GM23338 (cell line): ENCODE measurements at regions not wholly inside any gene's neighbourhood (a gene's known extent, or its start where the extent isn't known, plus 50 kb on each side); places are given as distances from the start of the nearest gene placed in this dataset.

Experiments used
- ATAC-seq: fragments of 200-7000 bp; cut with Tn5 transposase; 3 replicates; pipeline ENCODE4 v1.9.1; 2020
- DNase-seq: peaks from one replicate; pipeline ENCODE4 v3.0.0-alpha.2; 2015; ENCODE audit warnings: low spot score
- H2AFZ ChIP-seq: fragments of 200-600 bp; sonication (generic); 2 replicates; pipeline ENCODE4 v1.8.0; 2016; ENCODE audit warnings: antibody characterized with exemption, mild to moderate bottlenecking, moderate library complexity
- H3F3A ChIP-seq: fragments of 200-600 bp; sonication (generic); replicated peaks from 2 replicates; pipeline ENCODE4 v1.8.0; 2017; ENCODE audit warnings: antibody characterized with exemption, mixed run types, low read depth
- H3K27ac ChIP-seq: fragments of 200-600 bp; sonication (generic); 2 replicates; pipeline ENCODE4 v1.6.1; 2016; ENCODE audit warnings: low read depth
- H3K27me3 ChIP-seq: fragments of 200-600 bp; sonication (generic); 2 replicates; pipeline ENCODE4 v1.8.0; 2016; ENCODE audit warnings: mild to moderate bottlenecking, mixed run types, moderate library complexity; ENCODE audit not compliant: insufficient read depth
- H3K36me3 ChIP-seq: fragments of 200-600 bp; sonication (generic); 2 replicates; pipeline ENCODE4 v1.8.0; 2016; ENCODE audit warnings: mild to moderate bottlenecking; ENCODE audit not compliant: insufficient read depth
- H3K4me1 ChIP-seq: fragments of 200-600 bp; sonication (generic); 2 replicates; pipeline ENCODE4 v1.8.0; 2016; ENCODE audit warnings: mild to moderate bottlenecking, moderate library complexity; ENCODE audit not compliant: insufficient read depth
- H3K4me2 ChIP-seq: fragments of 200-600 bp; sonication (generic); 2 replicates; pipeline ENCODE4 v1.7.1; 2017; ENCODE audit warnings: mixed run types
- H3K4me3 ChIP-seq: fragments of 200-600 bp; sonication (generic); 2 replicates; pipeline ENCODE4 v1.6.1; 2016; ENCODE audit warnings: mixed run types
- H3K79me2 ChIP-seq: fragments of 200-600 bp; sonication (generic); replicated peaks from 2 replicates; pipeline ENCODE4 v1.8.0; 2017; ENCODE audit warnings: mild to moderate bottlenecking; ENCODE audit not compliant: insufficient read depth
- H3K9me2 ChIP-seq: fragments of 200-600 bp; sonication (generic); 2 replicates; pipeline ENCODE4 v1.8.0; 2017; ENCODE audit not compliant: insufficient read depth
- H4K20me1 ChIP-seq: fragments of 200-600 bp; sonication (generic); replicated peaks from 2 replicates; pipeline ENCODE4 v1.8.0; 2017; ENCODE audit warnings: mild to moderate bottlenecking; ENCODE audit not compliant: insufficient read depth
- H3K27ac Mint-ChIP-seq: 2 replicates; pipeline ENCODE4 v1.8.0; 2020; ENCODE audit warnings: inconsistent platforms, mild to moderate bottlenecking, moderate library complexity, mixed read lengths
- H3K27me3 Mint-ChIP-seq: 3 replicates; pipeline ENCODE4 v1.8.0; 2022; ENCODE audit warnings: low read depth, mild to moderate bottlenecking, moderate library complexity, mixed read lengths, inconsistent platforms; ENCODE audit not compliant: insufficient read depth, poor library complexity
- H3K36me3 Mint-ChIP-seq: 3 replicates; pipeline ENCODE4 v1.8.0; 2021; ENCODE audit warnings: low read depth, mild to moderate bottlenecking, inconsistent platforms, moderate library complexity, mixed read lengths
- H3K4me1 Mint-ChIP-seq: 3 replicates; pipeline ENCODE4 v1.8.0; 2020; ENCODE audit warnings: mild to moderate bottlenecking, inconsistent platforms, mixed read lengths
- H3K4me3 Mint-ChIP-seq: 3 replicates; pipeline ENCODE4 v1.8.0; 2021; ENCODE audit warnings: moderate library complexity, mild to moderate bottlenecking, inconsistent platforms, mixed read lengths
- H3K9me3 Mint-ChIP-seq: 3 replicates; pipeline ENCODE4 v1.8.0; 2020; ENCODE audit warnings: moderate library complexity, mild to moderate bottlenecking, inconsistent platforms, mixed read lengths
- EZH2 ChIP-seq: fragments of 200-600 bp; sonication (generic); IDR thresholded peaks from one replicate; pipeline ENCODE4 v1.8.0; 2017; ENCODE audit warnings: antibody characterized with exemption, mild to moderate bottlenecking, low read depth; ENCODE audit not compliant: unreplicated experiment
- POLR2AphosphoS5 ChIP-seq: IDR thresholded peaks from 2 replicates; pipeline ENCODE4 v1.6.1; 2016; ENCODE audit warnings: antibody characterized with exemption, low read depth
- REST ChIP-seq: IDR thresholded peaks from one replicate; pipeline ENCODE4 v1.6.1; 2018; ENCODE audit warnings: antibody characterized with exemption; ENCODE audit not compliant: unreplicated experiment
- ZNF114 ChIP-seq: fragments of 250-450 bp; sonication (Bioruptor Pico); IDR thresholded peaks from 2 replicates; pipeline ENCODE4 v1.5.0; 2020; ENCODE audit warnings: mild to moderate bottlenecking, moderate library complexity
- TF ChIP-seq, protein P1 (sequence below): fragments of 250-450 bp; sonication (Bioruptor Pico); IDR thresholded peaks from 2 replicates; pipeline ENCODE4 v1.5.0; 2020; ENCODE audit warnings: mild to moderate bottlenecking, moderate library complexity

DNA sequence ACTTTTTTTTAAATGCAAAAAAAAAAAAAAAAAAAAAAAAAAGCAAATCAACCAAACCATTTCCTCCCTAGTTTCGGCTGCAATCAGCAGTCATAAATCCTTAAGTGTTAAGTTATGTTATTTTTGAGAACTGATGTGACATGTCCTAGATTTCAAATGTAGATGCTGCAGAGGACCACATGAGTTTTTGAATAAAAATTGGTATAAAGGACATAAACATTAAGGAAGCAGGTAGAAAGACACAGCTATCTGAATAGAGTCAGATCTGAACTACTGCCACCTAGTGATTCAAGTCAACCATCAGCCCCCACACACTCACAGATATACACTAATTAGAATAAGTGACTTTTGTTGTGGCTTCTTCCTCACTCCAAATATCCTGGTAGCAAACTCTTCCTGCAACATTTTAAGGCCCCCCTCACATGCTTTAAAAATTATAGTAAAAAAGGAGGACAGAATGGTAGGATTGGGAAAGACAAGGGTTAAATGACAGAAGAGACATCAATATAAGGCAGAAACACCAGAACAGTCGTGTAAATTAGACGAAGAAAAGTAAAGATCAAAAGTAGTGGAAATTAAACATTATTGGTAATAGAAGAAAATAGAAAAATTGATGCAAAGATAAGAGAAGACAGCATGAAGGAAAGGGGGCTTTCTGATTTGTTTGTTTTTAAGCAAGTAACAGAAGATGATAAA, 394.5 kb upstream of the ATP2B1 start (continued):
- TF ChIP-seq, protein P1, sequence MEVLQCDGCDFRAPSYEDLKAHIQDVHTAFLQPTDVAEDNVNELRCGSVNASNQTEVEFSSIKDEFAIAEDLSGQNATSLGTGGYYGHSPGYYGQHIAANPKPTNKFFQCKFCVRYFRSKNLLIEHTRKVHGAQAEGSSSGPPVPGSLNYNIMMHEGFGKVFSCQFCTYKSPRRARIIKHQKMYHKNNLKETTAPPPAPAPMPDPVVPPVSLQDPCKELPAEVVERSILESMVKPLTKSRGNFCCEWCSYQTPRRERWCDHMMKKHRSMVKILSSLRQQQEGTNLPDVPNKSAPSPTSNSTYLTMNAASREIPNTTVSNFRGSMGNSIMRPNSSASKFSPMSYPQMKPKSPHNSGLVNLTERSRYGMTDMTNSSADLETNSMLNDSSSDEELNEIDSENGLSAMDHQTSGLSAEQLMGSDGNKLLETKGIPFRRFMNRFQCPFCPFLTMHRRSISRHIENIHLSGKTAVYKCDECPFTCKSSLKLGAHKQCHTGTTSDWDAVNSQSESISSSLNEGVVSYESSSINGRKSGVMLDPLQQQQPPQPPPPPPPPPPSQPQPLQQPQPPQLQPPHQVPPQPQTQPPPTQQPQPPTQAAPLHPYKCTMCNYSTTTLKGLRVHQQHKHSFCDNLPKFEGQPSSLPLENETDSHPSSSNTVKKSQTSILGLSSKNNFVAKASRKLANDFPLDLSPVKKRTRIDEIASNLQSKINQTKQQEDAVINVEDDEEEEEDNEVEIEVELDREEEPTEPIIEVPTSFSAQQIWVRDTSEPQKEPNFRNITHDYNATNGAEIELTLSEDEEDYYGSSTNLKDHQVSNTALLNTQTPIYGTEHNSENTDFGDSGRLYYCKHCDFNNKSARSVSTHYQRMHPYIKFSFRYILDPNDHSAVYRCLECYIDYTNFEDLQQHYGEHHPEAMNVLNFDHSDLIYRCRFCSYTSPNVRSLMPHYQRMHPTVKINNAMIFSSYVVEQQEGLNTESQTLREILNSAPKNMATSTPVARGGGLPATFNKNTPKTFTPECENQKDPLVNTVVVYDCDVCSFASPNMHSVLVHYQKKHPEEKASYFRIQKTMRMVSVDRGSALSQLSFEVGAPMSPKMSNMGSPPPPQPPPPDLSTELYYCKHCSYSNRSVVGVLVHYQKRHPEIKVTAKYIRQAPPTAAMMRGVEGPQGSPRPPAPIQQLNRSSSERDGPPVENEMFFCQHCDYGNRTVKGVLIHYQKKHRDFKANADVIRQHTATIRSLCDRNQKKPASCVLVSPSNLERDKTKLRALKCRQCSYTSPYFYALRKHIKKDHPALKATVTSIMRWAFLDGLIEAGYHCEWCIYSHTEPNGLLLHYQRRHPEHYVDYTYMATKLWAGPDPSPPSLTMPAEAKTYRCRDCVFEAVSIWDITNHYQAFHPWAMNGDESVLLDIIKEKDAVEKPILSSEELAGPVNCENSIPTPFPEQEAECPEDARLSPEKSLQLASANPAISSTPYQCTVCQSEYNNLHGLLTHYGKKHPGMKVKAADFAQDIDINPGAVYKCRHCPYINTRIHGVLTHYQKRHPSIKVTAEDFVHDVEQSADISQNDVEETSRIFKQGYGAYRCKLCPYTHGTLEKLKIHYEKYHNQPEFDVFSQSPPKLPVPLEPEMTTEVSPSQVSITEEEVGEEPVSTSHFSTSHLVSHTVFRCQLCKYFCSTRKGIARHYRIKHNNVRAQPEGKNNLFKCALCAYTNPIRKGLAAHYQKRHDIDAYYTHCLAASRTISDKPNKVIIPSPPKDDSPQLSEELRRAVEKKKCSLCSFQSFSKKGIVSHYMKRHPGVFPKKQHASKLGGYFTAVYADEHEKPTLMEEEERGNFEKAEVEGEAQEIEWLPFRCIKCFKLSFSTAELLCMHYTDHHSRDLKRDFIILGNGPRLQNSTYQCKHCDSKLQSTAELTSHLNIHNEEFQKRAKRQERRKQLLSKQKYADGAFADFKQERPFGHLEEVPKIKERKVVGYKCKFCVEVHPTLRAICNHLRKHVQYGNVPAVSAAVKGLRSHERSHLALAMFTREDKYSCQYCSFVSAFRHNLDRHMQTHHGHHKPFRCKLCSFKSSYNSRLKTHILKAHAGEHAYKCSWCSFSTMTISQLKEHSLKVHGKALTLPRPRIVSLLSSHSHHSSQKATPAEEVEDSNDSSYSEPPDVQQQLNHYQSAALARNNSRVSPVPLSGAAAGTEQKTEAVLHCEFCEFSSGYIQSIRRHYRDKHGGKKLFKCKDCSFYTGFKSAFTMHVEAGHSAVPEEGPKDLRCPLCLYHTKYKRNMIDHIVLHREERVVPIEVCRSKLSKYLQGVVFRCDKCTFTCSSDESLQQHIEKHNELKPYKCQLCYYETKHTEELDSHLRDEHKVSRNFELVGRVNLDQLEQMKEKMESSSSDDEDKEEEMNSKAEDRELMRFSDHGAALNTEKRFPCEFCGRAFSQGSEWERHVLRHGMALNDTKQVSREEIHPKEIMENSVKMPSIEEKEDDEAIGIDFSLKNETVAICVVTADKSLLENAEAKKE (CRISPR knock-in tag) = no peak

- Histone ChIP-seq H2AFZ (peak overlapping the region; percentile 11; the same call in 1 of the 2 replicates), H3K9me2 (no peaks in the 10 kb centered on the region), H3K4me3 (no peak overlapping the region), H3K4me2 (no peak overlapping the region), H3F3A (no peaks in the 10 kb centered on the region), H3K27me3 (no peaks in the 10 kb centered on the region), H3K4me1 (no peaks in the 10 kb centered on the region), H3K36me3 (no peaks in the 10 kb centered on the region), H3K79me2 (no peaks in the 10 kb centered on the region), H4K20me1 (no peaks in the 10 kb centered on the region), H3K27ac (no peak overlapping the region)
- no peak for DNase-seq
- H3K9me3 Mint-ChIP-seq = no peaks in the 10 kb centered on the region
- H3K27ac Mint-ChIP-seq = no peak overlapping the region
- ATAC-seq = no peak
- H3K36me3 Mint-ChIP-seq = no peaks in the 10 kb centered on the region
- H3K27me3 Mint-ChIP-seq = peaks cover 2% of the 10 kb centered on the region
- H3K4me1 Mint-ChIP-seq = no peaks in the 10 kb centered on the region; the same call in 1 of the 3 replicates
- H3K4me3 Mint-ChIP-seq = no peak overlapping the region
- no peak for TF ChIP-seq EZH2
- no peak for TF ChIP-seq POLR2AphosphoS5
- TF ChIP-seq ZNF114 (CRISPR knock-in tag) = no peak
- TF ChIP-seq, protein P1 (CRISPR knock-in tag) = no peak
- TF ChIP-seq REST = no peak
Measured at GRCh38 chr12:90100579-90100978, 391.9 kb upstream of the ATP2B1 start.
